Lung (tissue), 11 donors: ENCODE measurements at regions not wholly inside any gene's neighbourhood (a gene's known extent, or its start where the extent isn't known, plus 50 kb on each side); places are given as distances from the start of the nearest gene placed in this dataset.

Experiments used
- ATAC-seq: fragments of 200-7000 bp; cut with Tn5 transposase; one replicate; pipeline ENCODE4 v1.9.1; 2020; ENCODE audit warnings: moderate number of reproducible peaks; ENCODE audit not compliant: insufficient read depth, low FRiP score
- DNase-seq, 3 donors: peaks; one replicate each; pipeline ENCODE4 v3.0.0-alpha.2; 2013 to 2017
- H3K27ac ChIP-seq, 2 donors: one replicate each; pipeline ENCODE4 v1.5.1; 2013; ENCODE audit warnings: mild to moderate bottlenecking in 2 of 2, moderate library complexity in 2 of 2, control low read depth in 1 of 2, inconsistent platforms in 1 of 2, low read depth in 1 of 2, low read length in 1 of 2
- H3K27me3 ChIP-seq, 3 donors: one replicate each; pipeline ENCODE4 v1.5.1; 2013; ENCODE audit warnings: low read length in 2 of 3; ENCODE audit not compliant: control insufficient read depth in 3 of 3, insufficient read depth in 3 of 3
- H3K36me3 ChIP-seq, 4 donors: one replicate each; pipeline ENCODE4 v1.5.1; 2013; ENCODE audit warnings: low read length in 4 of 4, mild to moderate bottlenecking in 1 of 4, moderate library complexity in 1 of 4; ENCODE audit not compliant: control insufficient read depth in 4 of 4, insufficient read depth in 4 of 4
- H3K4me1 ChIP-seq, 5 donors: one replicate each; pipeline ENCODE4 v1.5.1; 2013; ENCODE audit warnings: low read length in 5 of 5, mild to moderate bottlenecking in 2 of 5, moderate library complexity in 1 of 5; ENCODE audit not compliant: control insufficient read depth in 5 of 5, insufficient read depth in 5 of 5
- H3K4me3 ChIP-seq: one replicate; pipeline ENCODE4 v1.5.1; 2013; ENCODE audit warnings: mild to moderate bottlenecking, control low read depth, moderate library complexity
- H3K9ac ChIP-seq, 2 donors: one replicate each; pipeline ENCODE4 v1.5.1; 2013; ENCODE audit warnings: low read length in 2 of 2, control low read depth in 1 of 2; ENCODE audit not compliant: insufficient read depth in 1 of 2
- H3K9me3 ChIP-seq, 4 donors: one replicate each; pipeline ENCODE4 v1.5.1; 2013; ENCODE audit warnings: low read length in 3 of 4, mild to moderate bottlenecking in 1 of 4, moderate library complexity in 1 of 4; ENCODE audit not compliant: control insufficient read depth in 4 of 4, insufficient read depth in 3 of 4
- CTCF ChIP-seq: IDR thresholded peaks from 2 replicates; pipeline ENCODE4 v1.5.1; 2012; ENCODE audit warnings: mild to moderate bottlenecking; ENCODE audit errors: control extremely low read depth, extremely low read depth
- WGBS, 2 donors: extraction: QIAGEN DNeasy Blood & Tissue Kit; methylation state at CpG; one replicate each; pipeline ENCODE4 v1.1.7; 2013; 5-methylcytosine and 5-hydroxymethylcytosine counted together
- donor health status: control.
- donor health status: control.
- donor health status: Bipolar disorder and iron deficiency.
- donor health status: healthy.
- donor health status: DM: yes; HTN: yes; CAD: no.

GRCh38 chrX:95056901-95057300, 1382.9 kb downstream of the FAM133A start:
- Histone ChIP-seq H3K36me3 (no peaks in the 10 kb centered on the region), H3K4me1 (no peaks in the 10 kb centered on the region), H3K27ac (no peak overlapping the region), H3K4me3 (no peak overlapping the region), H3K27me3 (peaks cover 0 to 16% (median 6%) of the 10 kb centered on the region in 3 donors), H3K9me3 (no peaks in the 10 kb centered on the region), H3K9ac (no peak overlapping the region)
- ATAC-seq, result no peak
- DNase-seq, result peak in 1 of 3 donors; percentile 1
- 56 to 85% methylated on average over 4 of the region's 4 CpGs for WGBS, 2 donors
- TF ChIP-seq CTCF, result no peak

GRCh38 chrX:95057341-95057740, 1383.3 kb downstream of the FAM133A start:
- Histone ChIP-seq H3K4me3 (no peak overlapping the region), H3K27ac (no peak overlapping the region), H3K9ac (no peak overlapping the region), H3K9me3 (no peaks in the 10 kb centered on the region), H3K4me1 (no peaks in the 10 kb centered on the region), H3K36me3 (no peaks in the 10 kb centered on the region), H3K27me3 (peaks cover 0 to 16% (median 6%) of the 10 kb centered on the region in 3 donors)
- no peak for TF ChIP-seq CTCF
- DNase-seq, result no peak
- no peak for ATAC-seq
- 66 to 85% methylated on average over 2 of the region's 2 CpGs for WGBS, 2 donors

- TF ChIP-seq CTCF, result no peak
- no peak for ATAC-seq
- no peak overlapping the region for H3K4me3 ChIP-seq
- no peaks in the 10 kb centered on the region for H3K4me1 ChIP-seq
- no peak overlapping the region for H3K27ac ChIP-seq
- H3K27me3 ChIP-seq, result peaks cover 0 to 16% (median 6%) of the 10 kb centered on the region in 3 donors
- no peaks in the 10 kb centered on the region for H3K36me3 ChIP-seq
- 83 to 90% methylated on average over 1 of the region's 1 CpG for WGBS, 2 donors
- H3K9me3 ChIP-seq, result no peaks in the 10 kb centered on the region
- H3K9ac ChIP-seq, result no peak overlapping the region
- DNase-seq, result no peak
Measured at GRCh38 chrX:95058815-95059214, 1384.8 kb downstream of the FAM133A start.

GRCh38 chrX:95059909-95060308, 1385.9 kb downstream of the FAM133A start:
- Histone ChIP-seq H3K9me3 (no peaks in the 10 kb centered on the region), H3K36me3 (no peaks in the 10 kb centered on the region), H3K4me1 (no peaks in the 10 kb centered on the region), H3K4me3 (no peak overlapping the region), H3K9ac (no peak overlapping the region), H3K27ac (no peak overlapping the region), H3K27me3 (peaks cover 0 to 16% (median 6%) of the 10 kb centered on the region in 3 donors)
- ATAC-seq (no peak), DNase-seq (no peak)
- TF ChIP-seq CTCF, result no peak
- 58 to 80% methylated on average over 2 of the region's 2 CpGs for WGBS, 2 donors
